ENCODE measurements at regions not wholly inside any gene's neighbourhood (a gene's known extent, or its start where the extent isn't known, plus 50 kb on each side); places are given as distances from the start of the nearest gene placed in this dataset.

- no peaks in the 10 kb centered on the region for H3K9me3 ChIP-seq
- H3K27me3 ChIP-seq, result no peaks in the 10 kb centered on the region
- DNase-seq (no peak), FAIRE-seq (no peak), ATAC-seq (no peak)
- peaks cover 0 to 13% (median 0%) of the 10 kb centered on the region in 3 donors for H3K4me1 ChIP-seq
- H3K27ac ChIP-seq, result no peak overlapping the region
- H3K36me3 ChIP-seq, result no peaks in the 10 kb centered on the region
- H3K4me3 ChIP-seq, result no peak overlapping the region
- intact Hi-C loops (cut with DNase I), result no loop called here
- no peak for TF ChIP-seq CTCF (IDR thresholded peaks at IDR 0.05)
- WGBS, 2 donors, result 95 to 98% methylated on average over 2 of the region's 2 CpGs
These were observed 66.3 kb upstream of the RAI14 start for GRCh38 chr5:34589832-34590231.

- 75 to 90% methylated on average over 5 of the region's 5 CpGs for WGBS, 2 donors
- no peak for ATAC-seq
These were observed 64.4 kb upstream of the RAI14 start for GRCh38 chr5:34591723-34592122.

GRCh38 chr5:34597034-34598027 is 58.8 kb upstream of the RAI14 start:
- TF ChIP-seq CTCF (IDR thresholded peaks at IDR 0.05), result no peak
- intact Hi-C loops (cut with DNase I), result no loop called here
- H3K4me1 ChIP-seq, result no peaks in the 10 kb centered on the region
- 74 to 86% methylated on average over 7 of the region's 7 CpGs for WGBS, 2 donors
- no peaks in the 10 kb centered on the region for H3K9me3 ChIP-seq
- ATAC-seq (no peak), DNase-seq (no peak), FAIRE-seq (no peak)
- H3K4me3 ChIP-seq, result no peak overlapping the region
- H3K27ac ChIP-seq, result no peak overlapping the region
- H3K27me3 ChIP-seq, result no peaks in the 10 kb centered on the region
- no peaks in the 10 kb centered on the region for H3K36me3 ChIP-seq

More at GRCh38 chr5:34591723-34592122, 64.4 kb upstream of the RAI14 start:
- Histone ChIP-seq H3K4me3 (no peak overlapping the region), H3K9me3 (no peaks in the 10 kb centered on the region), H3K4me1 (no peaks in the 10 kb centered on the region), H3K27ac (no peak overlapping the region), H3K27me3 (no peaks in the 10 kb centered on the region), H3K36me3 (no peaks in the 10 kb centered on the region)
- DNase-seq, result no peak
- intact Hi-C loops (cut with DNase I), result no loop called here
- TF ChIP-seq CTCF (IDR thresholded peaks at IDR 0.05), result no peak
- FAIRE-seq, result no peak

GRCh38 chr5:34598177-34598794 is 57.8 kb upstream of the RAI14 start:
- Histone ChIP-seq H3K27me3 (no peaks in the 10 kb centered on the region), H3K9me3 (no peaks in the 10 kb centered on the region), H3K27ac (no peak overlapping the region), H3K4me3 (no peak overlapping the region), H3K4me1 (no peaks in the 10 kb centered on the region), H3K36me3 (no peaks in the 10 kb centered on the region)
- FAIRE-seq (no peak), DNase-seq (no peak), ATAC-seq (peak in 3 of 4 donors; percentile 40 to 84 (median 61))
- intact Hi-C loops (cut with DNase I), result no loop called here
- WGBS, 2 donors, result 59 to 66% methylated on average over 5 of the region's 5 CpGs
- no peak for TF ChIP-seq CTCF (IDR thresholded peaks at IDR 0.05)
